GM23338 (cell line): ENCODE measurements at regions not wholly inside any gene's neighbourhood (a gene's known extent, or its start where the extent isn't known, plus 50 kb on each side); places are given as distances from the start of the nearest gene placed in this dataset.

Source experiments
- ATAC-seq: fragments of 200-7000 bp; cut with Tn5 transposase; 3 replicates; pipeline ENCODE4 v1.9.1; 2020
- DNase-seq: peaks from one replicate; pipeline ENCODE4 v3.0.0-alpha.2; 2015; ENCODE audit warnings: low spot score
- H2AFZ ChIP-seq: fragments of 200-600 bp; sonication (generic); 2 replicates; pipeline ENCODE4 v1.8.0; 2016; ENCODE audit warnings: antibody characterized with exemption, mild to moderate bottlenecking, moderate library complexity
- H3F3A ChIP-seq: fragments of 200-600 bp; sonication (generic); replicated peaks from 2 replicates; pipeline ENCODE4 v1.8.0; 2017; ENCODE audit warnings: antibody characterized with exemption, mixed run types, low read depth
- H3K27ac ChIP-seq: fragments of 200-600 bp; sonication (generic); 2 replicates; pipeline ENCODE4 v1.6.1; 2016; ENCODE audit warnings: low read depth
- H3K27me3 ChIP-seq: fragments of 200-600 bp; sonication (generic); 2 replicates; pipeline ENCODE4 v1.8.0; 2016; ENCODE audit warnings: mild to moderate bottlenecking, mixed run types, moderate library complexity; ENCODE audit not compliant: insufficient read depth
- H3K36me3 ChIP-seq: fragments of 200-600 bp; sonication (generic); 2 replicates; pipeline ENCODE4 v1.8.0; 2016; ENCODE audit warnings: mild to moderate bottlenecking; ENCODE audit not compliant: insufficient read depth
- H3K4me1 ChIP-seq: fragments of 200-600 bp; sonication (generic); 2 replicates; pipeline ENCODE4 v1.8.0; 2016; ENCODE audit warnings: mild to moderate bottlenecking, moderate library complexity; ENCODE audit not compliant: insufficient read depth
- H3K4me2 ChIP-seq: fragments of 200-600 bp; sonication (generic); 2 replicates; pipeline ENCODE4 v1.7.1; 2017; ENCODE audit warnings: mixed run types
- H3K4me3 ChIP-seq: fragments of 200-600 bp; sonication (generic); 2 replicates; pipeline ENCODE4 v1.6.1; 2016; ENCODE audit warnings: mixed run types
- H3K79me2 ChIP-seq: fragments of 200-600 bp; sonication (generic); replicated peaks from 2 replicates; pipeline ENCODE4 v1.8.0; 2017; ENCODE audit warnings: mild to moderate bottlenecking; ENCODE audit not compliant: insufficient read depth
- H3K9me2 ChIP-seq: fragments of 200-600 bp; sonication (generic); 2 replicates; pipeline ENCODE4 v1.8.0; 2017; ENCODE audit not compliant: insufficient read depth
- H4K20me1 ChIP-seq: fragments of 200-600 bp; sonication (generic); replicated peaks from 2 replicates; pipeline ENCODE4 v1.8.0; 2017; ENCODE audit warnings: mild to moderate bottlenecking; ENCODE audit not compliant: insufficient read depth
- H3K27ac Mint-ChIP-seq: 2 replicates; pipeline ENCODE4 v1.8.0; 2020; ENCODE audit warnings: inconsistent platforms, mild to moderate bottlenecking, moderate library complexity, mixed read lengths
- H3K27me3 Mint-ChIP-seq: 3 replicates; pipeline ENCODE4 v1.8.0; 2022; ENCODE audit warnings: low read depth, mild to moderate bottlenecking, moderate library complexity, mixed read lengths, inconsistent platforms; ENCODE audit not compliant: insufficient read depth, poor library complexity
- H3K36me3 Mint-ChIP-seq: 3 replicates; pipeline ENCODE4 v1.8.0; 2021; ENCODE audit warnings: low read depth, mild to moderate bottlenecking, inconsistent platforms, moderate library complexity, mixed read lengths
- H3K4me1 Mint-ChIP-seq: 3 replicates; pipeline ENCODE4 v1.8.0; 2020; ENCODE audit warnings: mild to moderate bottlenecking, inconsistent platforms, mixed read lengths
- H3K4me3 Mint-ChIP-seq: 3 replicates; pipeline ENCODE4 v1.8.0; 2021; ENCODE audit warnings: moderate library complexity, mild to moderate bottlenecking, inconsistent platforms, mixed read lengths
- H3K9me3 Mint-ChIP-seq: 3 replicates; pipeline ENCODE4 v1.8.0; 2020; ENCODE audit warnings: moderate library complexity, mild to moderate bottlenecking, inconsistent platforms, mixed read lengths
- CREB1 ChIP-seq: fragments of 250-450 bp; sonication (Bioruptor Pico); IDR thresholded peaks from 2 replicates; pipeline ENCODE4 v1.5.0; 2020; ENCODE audit warnings: low read depth, mild to moderate bottlenecking, moderate library complexity
- STAT1 ChIP-seq: IDR thresholded peaks from one replicate; pipeline ENCODE4 v1.6.1; 2016; ENCODE audit warnings: antibody characterized with exemption; ENCODE audit not compliant: unreplicated experiment
- ZNF114 ChIP-seq: fragments of 250-450 bp; sonication (Bioruptor Pico); IDR thresholded peaks from 2 replicates; pipeline ENCODE4 v1.5.0; 2020; ENCODE audit warnings: mild to moderate bottlenecking, moderate library complexity
- TF ChIP-seq, protein P1 (sequence below): IDR thresholded peaks from 2 replicates; pipeline ENCODE4 v1.6.1; 2016; ENCODE audit warnings: antibody characterized with exemption
- TF ChIP-seq, protein P2 (sequence below): fragments of 250-450 bp; sonication (Bioruptor Pico); IDR thresholded peaks from 2 replicates; pipeline ENCODE4 v1.5.0; 2020; ENCODE audit warnings: mild to moderate bottlenecking, moderate library complexity
- TF ChIP-seq, protein P3 (sequence below), 2 experiments: fragments of 200-600 bp in 1 of 2; sonication (generic) in 1 of 2; conservative IDR thresholded peaks; 2 replicates each; pipeline versions ENCODE4 v1.5.1 to v1.6.1; 2016 to 2017; ENCODE audit warnings: antibody characterized with exemption in 2 of 2, low read depth in 2 of 2, mild to moderate bottlenecking in 2 of 2, moderate library complexity in 1 of 2

DNA sequence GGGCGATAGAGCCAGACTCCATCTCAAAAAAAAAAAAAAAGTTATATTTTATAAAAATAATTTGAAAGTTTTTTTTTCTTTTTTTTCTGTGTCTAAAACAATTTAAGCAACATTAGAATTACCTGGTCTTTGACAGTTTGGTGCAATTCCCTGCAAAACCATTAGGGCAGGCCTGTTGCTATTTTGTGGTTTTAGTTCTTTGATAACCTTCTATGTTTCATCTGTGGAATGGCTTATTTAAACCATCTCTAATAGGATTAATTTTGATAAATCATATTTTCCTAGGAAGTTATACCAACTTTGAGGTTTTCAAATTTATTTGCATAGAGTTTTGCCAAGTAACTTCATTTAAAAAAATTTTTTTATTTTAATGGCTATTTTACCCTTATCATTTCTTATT is 141.2 kb upstream of the TWIST2 start:
- H3K79me2 ChIP-seq, result no peaks in the 10 kb centered on the region
- H3K4me3 Mint-ChIP-seq, result no peak overlapping the region
- H2AFZ ChIP-seq, result no peak overlapping the region
- no peaks in the 10 kb centered on the region for H3K9me3 Mint-ChIP-seq
- no peak overlapping the region for H3K4me3 ChIP-seq
- no peak overlapping the region for H3K4me2 ChIP-seq
- H3K4me1 ChIP-seq, result no peaks in the 10 kb centered on the region
- DNase-seq (peak; percentile 16), ATAC-seq (no peak)
- H3K27me3 Mint-ChIP-seq, result peaks cover 3% of the 10 kb centered on the region
- H3F3A ChIP-seq, result no peaks in the 10 kb centered on the region
- no peak overlapping the region for H3K27ac ChIP-seq
- no peaks in the 10 kb centered on the region for H3K27me3 ChIP-seq
- H3K36me3 Mint-ChIP-seq, result no peaks in the 10 kb centered on the region
- peaks cover 7% of the 10 kb centered on the region; the same call in 1 of the 2 replicates for H3K9me2 ChIP-seq
- no peaks in the 10 kb centered on the region for H3K4me1 Mint-ChIP-seq
- H3K36me3 ChIP-seq, result no peaks in the 10 kb centered on the region
- TF ChIP-seq, protein P1, sequence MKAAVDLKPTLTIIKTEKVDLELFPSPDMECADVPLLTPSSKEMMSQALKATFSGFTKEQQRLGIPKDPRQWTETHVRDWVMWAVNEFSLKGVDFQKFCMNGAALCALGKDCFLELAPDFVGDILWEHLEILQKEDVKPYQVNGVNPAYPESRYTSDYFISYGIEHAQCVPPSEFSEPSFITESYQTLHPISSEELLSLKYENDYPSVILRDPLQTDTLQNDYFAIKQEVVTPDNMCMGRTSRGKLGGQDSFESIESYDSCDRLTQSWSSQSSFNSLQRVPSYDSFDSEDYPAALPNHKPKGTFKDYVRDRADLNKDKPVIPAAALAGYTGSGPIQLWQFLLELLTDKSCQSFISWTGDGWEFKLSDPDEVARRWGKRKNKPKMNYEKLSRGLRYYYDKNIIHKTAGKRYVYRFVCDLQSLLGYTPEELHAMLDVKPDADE, result no peak
- TF ChIP-seq, protein P2, sequence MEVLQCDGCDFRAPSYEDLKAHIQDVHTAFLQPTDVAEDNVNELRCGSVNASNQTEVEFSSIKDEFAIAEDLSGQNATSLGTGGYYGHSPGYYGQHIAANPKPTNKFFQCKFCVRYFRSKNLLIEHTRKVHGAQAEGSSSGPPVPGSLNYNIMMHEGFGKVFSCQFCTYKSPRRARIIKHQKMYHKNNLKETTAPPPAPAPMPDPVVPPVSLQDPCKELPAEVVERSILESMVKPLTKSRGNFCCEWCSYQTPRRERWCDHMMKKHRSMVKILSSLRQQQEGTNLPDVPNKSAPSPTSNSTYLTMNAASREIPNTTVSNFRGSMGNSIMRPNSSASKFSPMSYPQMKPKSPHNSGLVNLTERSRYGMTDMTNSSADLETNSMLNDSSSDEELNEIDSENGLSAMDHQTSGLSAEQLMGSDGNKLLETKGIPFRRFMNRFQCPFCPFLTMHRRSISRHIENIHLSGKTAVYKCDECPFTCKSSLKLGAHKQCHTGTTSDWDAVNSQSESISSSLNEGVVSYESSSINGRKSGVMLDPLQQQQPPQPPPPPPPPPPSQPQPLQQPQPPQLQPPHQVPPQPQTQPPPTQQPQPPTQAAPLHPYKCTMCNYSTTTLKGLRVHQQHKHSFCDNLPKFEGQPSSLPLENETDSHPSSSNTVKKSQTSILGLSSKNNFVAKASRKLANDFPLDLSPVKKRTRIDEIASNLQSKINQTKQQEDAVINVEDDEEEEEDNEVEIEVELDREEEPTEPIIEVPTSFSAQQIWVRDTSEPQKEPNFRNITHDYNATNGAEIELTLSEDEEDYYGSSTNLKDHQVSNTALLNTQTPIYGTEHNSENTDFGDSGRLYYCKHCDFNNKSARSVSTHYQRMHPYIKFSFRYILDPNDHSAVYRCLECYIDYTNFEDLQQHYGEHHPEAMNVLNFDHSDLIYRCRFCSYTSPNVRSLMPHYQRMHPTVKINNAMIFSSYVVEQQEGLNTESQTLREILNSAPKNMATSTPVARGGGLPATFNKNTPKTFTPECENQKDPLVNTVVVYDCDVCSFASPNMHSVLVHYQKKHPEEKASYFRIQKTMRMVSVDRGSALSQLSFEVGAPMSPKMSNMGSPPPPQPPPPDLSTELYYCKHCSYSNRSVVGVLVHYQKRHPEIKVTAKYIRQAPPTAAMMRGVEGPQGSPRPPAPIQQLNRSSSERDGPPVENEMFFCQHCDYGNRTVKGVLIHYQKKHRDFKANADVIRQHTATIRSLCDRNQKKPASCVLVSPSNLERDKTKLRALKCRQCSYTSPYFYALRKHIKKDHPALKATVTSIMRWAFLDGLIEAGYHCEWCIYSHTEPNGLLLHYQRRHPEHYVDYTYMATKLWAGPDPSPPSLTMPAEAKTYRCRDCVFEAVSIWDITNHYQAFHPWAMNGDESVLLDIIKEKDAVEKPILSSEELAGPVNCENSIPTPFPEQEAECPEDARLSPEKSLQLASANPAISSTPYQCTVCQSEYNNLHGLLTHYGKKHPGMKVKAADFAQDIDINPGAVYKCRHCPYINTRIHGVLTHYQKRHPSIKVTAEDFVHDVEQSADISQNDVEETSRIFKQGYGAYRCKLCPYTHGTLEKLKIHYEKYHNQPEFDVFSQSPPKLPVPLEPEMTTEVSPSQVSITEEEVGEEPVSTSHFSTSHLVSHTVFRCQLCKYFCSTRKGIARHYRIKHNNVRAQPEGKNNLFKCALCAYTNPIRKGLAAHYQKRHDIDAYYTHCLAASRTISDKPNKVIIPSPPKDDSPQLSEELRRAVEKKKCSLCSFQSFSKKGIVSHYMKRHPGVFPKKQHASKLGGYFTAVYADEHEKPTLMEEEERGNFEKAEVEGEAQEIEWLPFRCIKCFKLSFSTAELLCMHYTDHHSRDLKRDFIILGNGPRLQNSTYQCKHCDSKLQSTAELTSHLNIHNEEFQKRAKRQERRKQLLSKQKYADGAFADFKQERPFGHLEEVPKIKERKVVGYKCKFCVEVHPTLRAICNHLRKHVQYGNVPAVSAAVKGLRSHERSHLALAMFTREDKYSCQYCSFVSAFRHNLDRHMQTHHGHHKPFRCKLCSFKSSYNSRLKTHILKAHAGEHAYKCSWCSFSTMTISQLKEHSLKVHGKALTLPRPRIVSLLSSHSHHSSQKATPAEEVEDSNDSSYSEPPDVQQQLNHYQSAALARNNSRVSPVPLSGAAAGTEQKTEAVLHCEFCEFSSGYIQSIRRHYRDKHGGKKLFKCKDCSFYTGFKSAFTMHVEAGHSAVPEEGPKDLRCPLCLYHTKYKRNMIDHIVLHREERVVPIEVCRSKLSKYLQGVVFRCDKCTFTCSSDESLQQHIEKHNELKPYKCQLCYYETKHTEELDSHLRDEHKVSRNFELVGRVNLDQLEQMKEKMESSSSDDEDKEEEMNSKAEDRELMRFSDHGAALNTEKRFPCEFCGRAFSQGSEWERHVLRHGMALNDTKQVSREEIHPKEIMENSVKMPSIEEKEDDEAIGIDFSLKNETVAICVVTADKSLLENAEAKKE (CRISPR knock-in tag), result no peak
- TF ChIP-seq, protein P3, sequence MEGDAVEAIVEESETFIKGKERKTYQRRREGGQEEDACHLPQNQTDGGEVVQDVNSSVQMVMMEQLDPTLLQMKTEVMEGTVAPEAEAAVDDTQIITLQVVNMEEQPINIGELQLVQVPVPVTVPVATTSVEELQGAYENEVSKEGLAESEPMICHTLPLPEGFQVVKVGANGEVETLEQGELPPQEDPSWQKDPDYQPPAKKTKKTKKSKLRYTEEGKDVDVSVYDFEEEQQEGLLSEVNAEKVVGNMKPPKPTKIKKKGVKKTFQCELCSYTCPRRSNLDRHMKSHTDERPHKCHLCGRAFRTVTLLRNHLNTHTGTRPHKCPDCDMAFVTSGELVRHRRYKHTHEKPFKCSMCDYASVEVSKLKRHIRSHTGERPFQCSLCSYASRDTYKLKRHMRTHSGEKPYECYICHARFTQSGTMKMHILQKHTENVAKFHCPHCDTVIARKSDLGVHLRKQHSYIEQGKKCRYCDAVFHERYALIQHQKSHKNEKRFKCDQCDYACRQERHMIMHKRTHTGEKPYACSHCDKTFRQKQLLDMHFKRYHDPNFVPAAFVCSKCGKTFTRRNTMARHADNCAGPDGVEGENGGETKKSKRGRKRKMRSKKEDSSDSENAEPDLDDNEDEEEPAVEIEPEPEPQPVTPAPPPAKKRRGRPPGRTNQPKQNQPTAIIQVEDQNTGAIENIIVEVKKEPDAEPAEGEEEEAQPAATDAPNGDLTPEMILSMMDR (conservative IDR thresholded peaks at IDR 0.05; ENCODE audit: low read depth in 2 of 2), result peak in 1 of 2 experiments; percentile 37; a peak in 1 of 4 replicates
- TF ChIP-seq CREB1 (CRISPR knock-in tag) (no peak), STAT1 (no peak), ZNF114 (no peak)
- no peak overlapping the region for H3K27ac Mint-ChIP-seq
- no peaks in the 10 kb centered on the region for H4K20me1 ChIP-seq
